Endothelial cell of umbilical vein (primary cell): ENCODE measurements at regions not wholly inside any gene's neighbourhood (a gene's known extent, or its start where the extent isn't known, plus 50 kb on each side); places are given as distances from the start of the nearest gene placed in this dataset.

ENCODE experiments used
- BruUV-seq: library from RNA; stranded (reverse); fragments of 400-500 nt; replicated peaks from 2 replicates; lab custom pipeline; 2021; lab: Mats Ljungman, UMichigan
- CTCF ChIA-PET: fragments of 300-600, 350-600 bp; sonication (Branson Sonifier 250); formaldehyde crosslinking; loops from one replicate; lab custom pipeline; 2021; ENCODE audit warnings: antibody characterized with exemption, inconsistent platforms; lab: Charles Lee
- POLR2A ChIA-PET: fragments of 300-600, 350-600 bp; sonication (Branson Sonifier 250); formaldehyde crosslinking; loops from one replicate; lab custom pipeline; 2021; ENCODE audit warnings: antibody characterized with exemption, inconsistent platforms; lab: Charles Lee
- DNase-seq: peaks from one replicate; pipeline ENCODE4 v3.0.0-alpha.2; 2011; ENCODE audit warnings: low read depth, low spot score
- FAIRE-seq: peaks from 2 replicates; lab custom pipeline; 2011; peaks lifted over from hg19 to GRCh38; lab: Jason Lieb, UNC
- H2AFZ ChIP-seq: 2 replicates; pipeline ENCODE4 v1.6.0; 2012; ENCODE audit warnings: low read depth, low read length, control low read depth, inconsistent platforms
- H3K27ac ChIP-seq: 2 replicates; pipeline ENCODE4 v1.5.1; 2011; ENCODE audit warnings: low read depth, mild to moderate bottlenecking, control low read depth, low read length, moderate library complexity; ENCODE audit not compliant: insufficient read depth
- H3K27me3 ChIP-seq, 2 experiments: 2 replicates each; pipeline versions ENCODE4 v1.6.0 to v1.6.1; 2011; ENCODE audit warnings: low read length in 2 of 2, mixed read lengths in 1 of 2; ENCODE audit not compliant: control insufficient read depth in 2 of 2, insufficient read depth in 2 of 2
- H3K36me3 ChIP-seq, 2 experiments: 2 replicates in 1 of 2; 3 replicates in 1 of 2; pipeline ENCODE4 v1.5.1; 2011; ENCODE audit warnings: low read length in 2 of 2, mild to moderate bottlenecking in 1 of 2, moderate library complexity in 1 of 2; ENCODE audit not compliant: control insufficient read depth in 2 of 2, insufficient read depth in 2 of 2; ENCODE audit errors: extremely low read depth in 1 of 2
- H3K4me1 ChIP-seq: 3 replicates; pipeline ENCODE4 v1.5.1; 2011; ENCODE audit warnings: mild to moderate bottlenecking, low read length; ENCODE audit not compliant: control insufficient read depth, insufficient read depth; ENCODE audit errors: extremely low read depth
- H3K4me2 ChIP-seq: 2 replicates; pipeline ENCODE4 v1.6.1; 2011; ENCODE audit warnings: low read length, control low read depth, mixed read lengths; ENCODE audit not compliant: insufficient read depth
- H3K4me3 ChIP-seq, 3 experiments: fragments of 200-600 bp in 1 of 3; sonication (generic), shearing (Covaris generic) in 1 of 3; replicated peaks in 1 of 3; 2 replicates each; pipeline ENCODE4 v1.5.1; 2011 to 2016; ENCODE audit warnings: control low read depth in 3 of 3, low read length in 3 of 3, mild to moderate bottlenecking in 2 of 3, inconsistent platforms in 1 of 3, low read depth in 1 of 3, moderate library complexity in 1 of 3; ENCODE audit not compliant: insufficient read depth in 1 of 3
- H3K79me2 ChIP-seq: 2 replicates; pipeline ENCODE4 v1.6.0; 2012; ENCODE audit warnings: low read length, inconsistent platforms; ENCODE audit not compliant: control insufficient read depth, insufficient read depth
- H3K9ac ChIP-seq: replicated peaks from 2 replicates; pipeline ENCODE3; 2011; ENCODE audit warnings: low read length, control low read depth; ENCODE audit not compliant: insufficient read depth; ENCODE audit errors: extremely low read depth
- H3K9me1 ChIP-seq: replicated peaks from 3 replicates; pipeline ENCODE4 v1.6.0; 2011; ENCODE audit warnings: mild to moderate bottlenecking, low read length; ENCODE audit not compliant: control insufficient read depth, insufficient read depth; ENCODE audit errors: extremely low read depth
- H3K9me3 ChIP-seq: replicated peaks from 2 replicates; pipeline ENCODE4 v1.5.1; 2012; ENCODE audit warnings: low read length, inconsistent platforms; ENCODE audit not compliant: control insufficient read depth, insufficient read depth
- H4K20me1 ChIP-seq: replicated peaks from 2 replicates; pipeline ENCODE3; 2011; ENCODE audit warnings: mild to moderate bottlenecking, low read length; ENCODE audit not compliant: control insufficient read depth, insufficient read depth; ENCODE audit errors: extremely low read depth
- CTCF ChIP-seq, 2 donors: IDR thresholded peaks; 1 replicate in 1 of 2; 2 replicates in 1 of 2; pipeline ENCODE4 v1.5.1; 2011; ENCODE audit warnings: low read length in 2 of 2, mild to moderate bottlenecking in 2 of 2, moderate library complexity in 2 of 2, control low read depth in 1 of 2, inconsistent platforms in 1 of 2, low read depth in 1 of 2; ENCODE audit not compliant: insufficient read depth in 1 of 2; ENCODE audit errors: extremely low read depth in 1 of 2
- EZH2 ChIP-seq: IDR thresholded peaks from 2 replicates; pipeline ENCODE4 v1.6.1; 2012; ENCODE audit warnings: borderline replicate concordance, low read depth, mild to moderate bottlenecking, moderate library complexity, low read length, inconsistent platforms; ENCODE audit not compliant: severe bottlenecking
- FOS ChIP-seq: IDR thresholded peaks from 2 replicates; pipeline ENCODE4 v1.6.1; 2011; ENCODE audit warnings: mild to moderate bottlenecking, low read length, moderate library complexity, borderline replicate concordance; ENCODE audit not compliant: insufficient read depth
- GATA2 ChIP-seq: IDR thresholded peaks from 2 replicates; pipeline ENCODE4 v1.7.0; 2011; ENCODE audit warnings: low read depth, mild to moderate bottlenecking, moderate library complexity, mixed read lengths, low read length; ENCODE audit not compliant: insufficient read length, insufficient read depth
- JUN ChIP-seq: IDR thresholded peaks from 2 replicates; pipeline ENCODE4 v1.6.1; 2011; ENCODE audit warnings: borderline replicate concordance, low read depth; ENCODE audit not compliant: insufficient read length, insufficient read depth
- MAX ChIP-seq: IDR thresholded peaks from 2 replicates; pipeline ENCODE4 v1.6.1; 2011; ENCODE audit not compliant: insufficient read depth, insufficient read length
- MYC ChIP-seq: IDR thresholded peaks from one replicate; pipeline ENCODE4 v1.6.1; 2011; ENCODE audit warnings: mild to moderate bottlenecking, low read depth, low read length
- POLR2A ChIP-seq: IDR thresholded peaks from 2 replicates; pipeline ENCODE4 v1.6.1; 2012; ENCODE audit warnings: low read depth, mild to moderate bottlenecking, control low read depth, low read length
- POLR2AphosphoS5 ChIP-seq: IDR thresholded peaks from 2 replicates; pipeline ENCODE4 v1.6.1; 2012; ENCODE audit warnings: low read depth, mild to moderate bottlenecking, control low read depth, low read length, moderate library complexity; ENCODE audit not compliant: insufficient read depth
- dilution Hi-C: fragments of 300-500 bp; cut with MboI; formaldehyde crosslinking; loops from one replicate; pipeline ENCODE4 v1.15.0; 2019; ENCODE audit warnings: low sequenced_read_pairs; ENCODE audit not compliant: extremely low pct_ligation_motif_present
- intact Hi-C: fragments of 100-400 bp; cut with micrococcal nuclease; formaldehyde crosslinking; loops from one replicate; pipeline ENCODE4 v1.10.0; 2022

- H3K4me2 ChIP-seq = no peak overlapping the region
- no peaks in the 10 kb centered on the region for H3K79me2 ChIP-seq
- H3K9me1 ChIP-seq = no peaks in the 10 kb centered on the region
- BruUV-seq = no TSS peak
- no peaks in the 10 kb centered on the region for H3K36me3 ChIP-seq
- H3K4me1 ChIP-seq = no peaks in the 10 kb centered on the region
- H3K27ac ChIP-seq = no peak overlapping the region
- H3K27me3 ChIP-seq = no peaks in the 10 kb centered on the region
- no peak overlapping the region for H3K4me3 ChIP-seq
- ChIA-PET POLR2A (no interaction called here), CTCF (no interaction called here)
- dilution Hi-C loops = no loop called here
- TF ChIP-seq EZH2 (no peak), MYC (no peak), POLR2A (no peak), CTCF (IDR thresholded peaks at IDR 0.05; ENCODE audit: extremely low read depth in 1 of 2, insufficient read depth in 1 of 2, low read depth in 1 of 2, low read length in 2 of 2) (no peak), FOS (no peak), JUN (no peak), POLR2AphosphoS5 (no peak), GATA2 (no peak), MAX (no peak)
- H4K20me1 ChIP-seq = no peaks in the 10 kb centered on the region
- H3K9ac ChIP-seq = no peak overlapping the region
- intact Hi-C loops = no loop called here
- no peak for DNase-seq
- H3K9me3 ChIP-seq = no peaks in the 10 kb centered on the region
- H2AFZ ChIP-seq = no peak overlapping the region
- FAIRE-seq = no peak
These were observed 101.8 kb upstream of the MYCN start for GRCh38 chr2:15838481-15839090.
